ENCODE measurements at regions not wholly inside any gene's neighbourhood (a gene's known extent, or its start where the extent isn't known, plus 50 kb on each side); places are given as distances from the start of the nearest gene placed in this dataset.

- H3K27ac ChIP-seq (ENCODE audit: low read depth, low read length): no peak overlapping the region
- no peaks in the 10 kb centered on the region for H3K36me3 ChIP-seq (ENCODE audit: control insufficient read depth in 1 of 2, insufficient read depth in 2 of 2, low read length in 2 of 2)
- no peaks in the 10 kb centered on the region for H3K9me3 ChIP-seq (ENCODE audit: control insufficient read depth in 1 of 2, low read length in 2 of 2)
- H3K4me3 ChIP-seq (ENCODE audit: low read depth in 1 of 2, low read length in 2 of 2): no peak overlapping the region
- no peaks in the 10 kb centered on the region for H3K27me3 ChIP-seq (ENCODE audit: control insufficient read depth in 1 of 2, insufficient read depth in 2 of 2, low read length in 2 of 2)
- peaks cover 0 to 9% of the 10 kb centered on the region in 2 donors for H3K4me1 ChIP-seq (ENCODE audit: control insufficient read depth in 1 of 2, insufficient read depth in 2 of 2, low read length in 2 of 2)
- H3K9ac ChIP-seq (ENCODE audit: low read depth in 1 of 2, low read length in 2 of 2): no peak overlapping the region
These were observed 278.1 kb upstream of the KCNMB2 start for GRCh38 chr3:178258121-178258520.

GRCh38 chr3:178259703-178260102 is 276.5 kb upstream of the KCNMB2 start:
- H3K4me1 ChIP-seq (ENCODE audit: control insufficient read depth in 1 of 2, insufficient read depth in 2 of 2, low read length in 2 of 2): peaks cover 0 to 19% of the 10 kb centered on the region in 2 donors
- no peak overlapping the region for H3K9ac ChIP-seq (ENCODE audit: low read depth in 1 of 2, low read length in 2 of 2)
- no peak overlapping the region for H3K27ac ChIP-seq (ENCODE audit: low read depth, low read length)
- H3K36me3 ChIP-seq (ENCODE audit: control insufficient read depth in 1 of 2, insufficient read depth in 2 of 2, low read length in 2 of 2): no peaks in the 10 kb centered on the region
- no peak overlapping the region for H3K4me3 ChIP-seq (ENCODE audit: low read depth in 1 of 2, low read length in 2 of 2)
- H3K9me3 ChIP-seq (ENCODE audit: control insufficient read depth in 1 of 2, low read length in 2 of 2): no peaks in the 10 kb centered on the region
- no peaks in the 10 kb centered on the region for H3K27me3 ChIP-seq (ENCODE audit: control insufficient read depth in 1 of 2, insufficient read depth in 2 of 2, low read length in 2 of 2)

- Histone ChIP-seq H3K27me3 (ENCODE audit: control insufficient read depth in 1 of 2, insufficient read depth in 2 of 2, low read length in 2 of 2) (no peaks in the 10 kb centered on the region), H3K9me3 (ENCODE audit: control insufficient read depth in 1 of 2, low read length in 2 of 2) (no peaks in the 10 kb centered on the region), H3K4me1 (ENCODE audit: control insufficient read depth in 1 of 2, insufficient read depth in 2 of 2, low read length in 2 of 2) (peaks cover 0 to 19% of the 10 kb centered on the region in 2 donors), H3K4me3 (ENCODE audit: low read depth in 1 of 2, low read length in 2 of 2) (peak overlapping the region in 1 of 2 donors; percentile 4), H3K9ac (ENCODE audit: low read depth in 1 of 2, low read length in 2 of 2) (no peak overlapping the region), H3K27ac (ENCODE audit: low read depth, low read length) (no peak overlapping the region), H3K36me3 (ENCODE audit: control insufficient read depth in 1 of 2, insufficient read depth in 2 of 2, low read length in 2 of 2) (no peaks in the 10 kb centered on the region)
These were observed 275.2 kb upstream of the KCNMB2 start for GRCh38 chr3:178260887-178261565.

GRCh38 chr3:178263236-178263916 is 272.9 kb upstream of the KCNMB2 start:
- no peaks in the 10 kb centered on the region for H3K27me3 ChIP-seq (ENCODE audit: control insufficient read depth in 1 of 2, insufficient read depth in 2 of 2, low read length in 2 of 2)
- no peaks in the 10 kb centered on the region for H3K36me3 ChIP-seq (ENCODE audit: control insufficient read depth in 1 of 2, insufficient read depth in 2 of 2, low read length in 2 of 2)
- H3K27ac ChIP-seq (ENCODE audit: low read depth, low read length): no peak overlapping the region
- H3K9ac ChIP-seq (ENCODE audit: low read depth in 1 of 2, low read length in 2 of 2): no peak overlapping the region
- peaks cover 0 to 19% of the 10 kb centered on the region in 2 donors for H3K4me1 ChIP-seq (ENCODE audit: control insufficient read depth in 1 of 2, insufficient read depth in 2 of 2, low read length in 2 of 2)
- no peaks in the 10 kb centered on the region for H3K9me3 ChIP-seq (ENCODE audit: control insufficient read depth in 1 of 2, low read length in 2 of 2)
- H3K4me3 ChIP-seq (ENCODE audit: low read depth in 1 of 2, low read length in 2 of 2): no peak overlapping the region

GRCh38 chr3:178267158-178267844 is 268.9 kb upstream of the KCNMB2 start:
- no peaks in the 10 kb centered on the region for H3K9me3 ChIP-seq (ENCODE audit: control insufficient read depth in 1 of 2, low read length in 2 of 2)
- H3K27me3 ChIP-seq (ENCODE audit: control insufficient read depth in 1 of 2, insufficient read depth in 2 of 2, low read length in 2 of 2): no peaks in the 10 kb centered on the region
- H3K36me3 ChIP-seq (ENCODE audit: control insufficient read depth in 1 of 2, insufficient read depth in 2 of 2, low read length in 2 of 2): no peaks in the 10 kb centered on the region
- no peak overlapping the region for H3K27ac ChIP-seq (ENCODE audit: low read depth, low read length)
- H3K4me1 ChIP-seq (ENCODE audit: control insufficient read depth in 1 of 2, insufficient read depth in 2 of 2, low read length in 2 of 2): peaks cover 0 to 11% of the 10 kb centered on the region in 2 donors
- no peak overlapping the region for H3K9ac ChIP-seq (ENCODE audit: low read depth in 1 of 2, low read length in 2 of 2)
- H3K4me3 ChIP-seq (ENCODE audit: low read depth in 1 of 2, low read length in 2 of 2): no peak overlapping the region

GRCh38 chr3:178270838-178271237 is 265.4 kb upstream of the KCNMB2 start:
- no peak overlapping the region for H3K9ac ChIP-seq (ENCODE audit: low read depth in 1 of 2, low read length in 2 of 2)
- H3K4me1 ChIP-seq (ENCODE audit: control insufficient read depth in 1 of 2, insufficient read depth in 2 of 2, low read length in 2 of 2): no peaks in the 10 kb centered on the region
- H3K27me3 ChIP-seq (ENCODE audit: control insufficient read depth in 1 of 2, insufficient read depth in 2 of 2, low read length in 2 of 2): no peaks in the 10 kb centered on the region
- no peaks in the 10 kb centered on the region for H3K36me3 ChIP-seq (ENCODE audit: control insufficient read depth in 1 of 2, insufficient read depth in 2 of 2, low read length in 2 of 2)
- H3K9me3 ChIP-seq (ENCODE audit: control insufficient read depth in 1 of 2, low read length in 2 of 2): no peaks in the 10 kb centered on the region
- no peak overlapping the region for H3K27ac ChIP-seq (ENCODE audit: low read depth, low read length)
- no peak overlapping the region for H3K4me3 ChIP-seq (ENCODE audit: low read depth in 1 of 2, low read length in 2 of 2)

- no peak overlapping the region for H3K9ac ChIP-seq (ENCODE audit: low read depth in 1 of 2, low read length in 2 of 2)
- no peaks in the 10 kb centered on the region for H3K9me3 ChIP-seq (ENCODE audit: control insufficient read depth in 1 of 2, low read length in 2 of 2)
- H3K27ac ChIP-seq (ENCODE audit: low read depth, low read length): no peak overlapping the region
- no peaks in the 10 kb centered on the region for H3K36me3 ChIP-seq (ENCODE audit: control insufficient read depth in 1 of 2, insufficient read depth in 2 of 2, low read length in 2 of 2)
- H3K4me1 ChIP-seq (ENCODE audit: control insufficient read depth in 1 of 2, insufficient read depth in 2 of 2, low read length in 2 of 2): no peaks in the 10 kb centered on the region
- no peaks in the 10 kb centered on the region for H3K27me3 ChIP-seq (ENCODE audit: control insufficient read depth in 1 of 2, insufficient read depth in 2 of 2, low read length in 2 of 2)
- no peak overlapping the region for H3K4me3 ChIP-seq (ENCODE audit: low read depth in 1 of 2, low read length in 2 of 2)
These were observed 264.4 kb upstream of the KCNMB2 start for GRCh38 chr3:178271740-178272387.

- no peak overlapping the region for H3K4me3 ChIP-seq (ENCODE audit: low read depth in 1 of 2, low read length in 2 of 2)
- H3K9me3 ChIP-seq (ENCODE audit: control insufficient read depth in 1 of 2, low read length in 2 of 2): no peaks in the 10 kb centered on the region
- no peak overlapping the region for H3K27ac ChIP-seq (ENCODE audit: low read depth, low read length)
- H3K9ac ChIP-seq (ENCODE audit: low read depth in 1 of 2, low read length in 2 of 2): no peak overlapping the region
- peaks cover 1 to 6% of the 10 kb centered on the region in 2 donors for H3K4me1 ChIP-seq (ENCODE audit: control insufficient read depth in 1 of 2, insufficient read depth in 2 of 2, low read length in 2 of 2)
- no peaks in the 10 kb centered on the region for H3K36me3 ChIP-seq (ENCODE audit: control insufficient read depth in 1 of 2, insufficient read depth in 2 of 2, low read length in 2 of 2)
- no peaks in the 10 kb centered on the region for H3K27me3 ChIP-seq (ENCODE audit: control insufficient read depth in 1 of 2, insufficient read depth in 2 of 2, low read length in 2 of 2)
These were observed 263.4 kb upstream of the KCNMB2 start for GRCh38 chr3:178272841-178273240.

- Histone ChIP-seq H3K9me3 (ENCODE audit: control insufficient read depth in 1 of 2, low read length in 2 of 2) (peaks cover 0 to 4% of the 10 kb centered on the region in 2 donors), H3K27ac (ENCODE audit: low read depth, low read length) (no peak overlapping the region), H3K36me3 (ENCODE audit: control insufficient read depth in 1 of 2, insufficient read depth in 2 of 2, low read length in 2 of 2) (no peaks in the 10 kb centered on the region), H3K4me3 (ENCODE audit: low read depth in 1 of 2, low read length in 2 of 2) (no peak overlapping the region), H3K9ac (ENCODE audit: low read depth in 1 of 2, low read length in 2 of 2) (no peak overlapping the region), H3K4me1 (ENCODE audit: control insufficient read depth in 1 of 2, insufficient read depth in 2 of 2, low read length in 2 of 2) (peaks cover 4 to 12% of the 10 kb centered on the region in 2 donors), H3K27me3 (ENCODE audit: control insufficient read depth in 1 of 2, insufficient read depth in 2 of 2, low read length in 2 of 2) (no peaks in the 10 kb centered on the region)
These were observed 261.5 kb upstream of the KCNMB2 start for GRCh38 chr3:178274711-178275110.

GRCh38 chr3:178275311-178275710 is 260.9 kb upstream of the KCNMB2 start:
- H3K9me3 ChIP-seq (ENCODE audit: control insufficient read depth in 1 of 2, low read length in 2 of 2): peaks cover 0 to 6% of the 10 kb centered on the region in 2 donors
- H3K36me3 ChIP-seq (ENCODE audit: control insufficient read depth in 1 of 2, insufficient read depth in 2 of 2, low read length in 2 of 2): no peaks in the 10 kb centered on the region
- no peak overlapping the region for H3K4me3 ChIP-seq (ENCODE audit: low read depth in 1 of 2, low read length in 2 of 2)
- no peak overlapping the region for H3K27ac ChIP-seq (ENCODE audit: low read depth, low read length)
- H3K27me3 ChIP-seq (ENCODE audit: control insufficient read depth in 1 of 2, insufficient read depth in 2 of 2, low read length in 2 of 2): no peaks in the 10 kb centered on the region
- H3K9ac ChIP-seq (ENCODE audit: low read depth in 1 of 2, low read length in 2 of 2): no peak overlapping the region
- H3K4me1 ChIP-seq (ENCODE audit: control insufficient read depth in 1 of 2, insufficient read depth in 2 of 2, low read length in 2 of 2): peaks cover 4 to 12% of the 10 kb centered on the region in 2 donors

Measured in duodenal mucosa (tissue), 2 donors.